Globus pallidus (tissue), 1 donor: ENCODE measurements at regions not wholly inside any gene's neighbourhood (a gene's known extent, or its start where the extent isn't known, plus 50 kb on each side); places are given as distances from the start of the nearest gene placed in this dataset.

Source experiments
- DNase-seq: peaks from one replicate; pipeline ENCODE4 v3.0.0-alpha.2; 2015; ENCODE audit warnings: low spot score

GRCh38 chrX:69110116-69110530 lies 55.1 kb downstream of the PJA1 start:
- DNase-seq, result no peak

GRCh38 chrX:69109706-69110105 lies 55.5 kb downstream of the PJA1 start:
- DNase-seq, result no peak

- DNase-seq, result no peak
Observed at GRCh38 chrX:69109036-69109663, 56.1 kb downstream of the PJA1 start.

- DNase-seq, result no peak
Observed at GRCh38 chrX:69107747-69108401, 57.4 kb downstream of the PJA1 start.

GRCh38 chrX:69107231-69107739 lies 58.0 kb downstream of the PJA1 start:
- no peak for DNase-seq

- DNase-seq, result no peak
Observed at GRCh38 chrX:69104756-69105434, 60.4 kb downstream of the PJA1 start.

GRCh38 chrX:69103539-69103938 lies 61.7 kb downstream of the PJA1 start:
- DNase-seq, result no peak

- DNase-seq, result no peak
Observed at GRCh38 chrX:69102612-69103194, 62.5 kb downstream of the PJA1 start.

- DNase-seq, result no peak
Observed at GRCh38 chrX:69101683-69102251, 63.5 kb downstream of the PJA1 start.

GRCh38 chrX:69100478-69100877 lies 64.8 kb downstream of the PJA1 start:
- no peak for DNase-seq

GRCh38 chrX:69097451-69098236 lies 67.6 kb downstream of the PJA1 start:
- no peak for DNase-seq

- DNase-seq, result peak; percentile 17
Observed at GRCh38 chrX:69096963-69097362, 68.3 kb downstream of the PJA1 start.

GRCh38 chrX:69094977-69095669 lies 70.1 kb downstream of the PJA1 start:
- DNase-seq, result no peak

GRCh38 chrX:69093960-69094871 lies 71.0 kb downstream of the PJA1 start:
- peak; percentile 46 for DNase-seq

GRCh38 chrX:69090022-69090421 lies 75.2 kb downstream of the PJA1 start:
- DNase-seq, result no peak

- DNase-seq, result no peak
Observed at GRCh38 chrX:69089203-69089602, 76.0 kb downstream of the PJA1 start.

- no peak for DNase-seq
Observed at GRCh38 chrX:69088171-69088938, 76.9 kb downstream of the PJA1 start.

- no peak for DNase-seq
Observed at GRCh38 chrX:69085826-69086225, 79.4 kb downstream of the PJA1 start.

- DNase-seq, result no peak
Observed at GRCh38 chrX:69085151-69085550, 80.1 kb downstream of the PJA1 start.
